NCI-H1048 (cell line): ENCODE measurements at regions not wholly inside any gene's neighbourhood (a gene's known extent, or its start where the extent isn't known, plus 50 kb on each side); places are given as distances from the start of the nearest gene placed in this dataset.

Experiments
- DNase-seq: peaks from one replicate; lab custom pipeline; 2025; lab: John Stamatoyannopoulos, UW

GRCh38 chr10:111887266-111887665 lies 296.3 kb downstream of the GPAM start:
- no peak for DNase-seq

GRCh38 chr10:111890046-111890445 lies 293.5 kb downstream of the GPAM start:
- DNase-seq: no peak

- DNase-seq: no peak
Observed at GRCh38 chr10:111916011-111916410, 267.6 kb downstream of the GPAM start.

DNA sequence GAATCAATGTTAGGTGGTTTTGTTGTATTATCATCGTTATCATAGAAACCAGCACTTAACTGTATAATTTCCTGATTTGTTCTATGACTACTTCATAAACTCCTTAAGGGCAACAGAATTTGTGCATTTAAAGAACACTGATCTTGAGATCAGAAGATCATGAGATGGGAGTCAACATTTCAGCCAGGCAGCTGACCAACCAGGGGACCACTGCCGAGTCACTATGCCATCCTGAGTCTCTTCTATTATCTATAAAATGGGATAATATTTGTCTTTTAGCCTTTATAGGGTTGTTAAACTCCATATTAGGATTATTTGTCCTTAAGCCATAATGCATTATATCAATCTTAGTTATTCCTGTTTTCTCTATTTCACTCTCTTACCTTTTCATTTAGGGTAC lies 261.7 kb downstream of the GPAM start:
- DNase-seq: no peak

DNA sequence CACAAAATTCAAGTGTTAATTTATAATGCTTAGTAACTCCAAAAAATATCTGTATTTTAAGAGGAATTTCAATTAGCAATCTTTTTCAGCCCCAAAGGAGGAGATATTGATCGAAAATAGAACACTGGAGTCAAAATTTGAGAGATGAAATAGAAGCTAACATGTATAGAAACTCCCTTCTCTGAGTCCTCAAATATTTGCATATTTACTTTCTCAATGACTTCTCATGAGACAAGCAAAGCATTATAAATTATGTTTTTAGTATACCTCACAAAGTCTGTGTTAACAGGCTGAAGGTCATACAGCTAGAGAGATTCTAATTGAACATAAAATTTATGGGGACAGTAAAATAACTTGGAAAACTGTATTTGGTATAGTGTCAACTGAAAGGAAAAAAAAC lies 260.5 kb downstream of the GPAM start:
- no peak for DNase-seq

DNA sequence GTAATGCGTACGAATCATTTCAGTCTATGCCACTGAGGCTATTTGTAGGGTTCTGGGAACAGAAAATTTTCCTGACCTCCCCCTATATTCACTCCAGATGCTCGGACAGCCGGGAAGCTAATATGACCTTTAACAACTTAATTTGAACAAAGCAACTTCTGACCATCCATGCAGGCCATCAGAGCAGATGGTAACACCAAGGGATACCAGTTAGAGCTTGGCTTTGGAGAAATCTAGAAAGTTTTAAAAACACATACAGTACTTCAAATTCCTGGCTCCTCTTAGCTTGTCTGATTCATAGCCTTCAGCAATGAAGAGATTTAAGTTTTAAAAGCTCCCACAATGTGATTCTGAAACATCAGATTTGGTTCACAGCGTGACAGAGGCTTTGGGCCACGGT lies 257.3 kb downstream of the GPAM start:
- no peak for DNase-seq

DNA sequence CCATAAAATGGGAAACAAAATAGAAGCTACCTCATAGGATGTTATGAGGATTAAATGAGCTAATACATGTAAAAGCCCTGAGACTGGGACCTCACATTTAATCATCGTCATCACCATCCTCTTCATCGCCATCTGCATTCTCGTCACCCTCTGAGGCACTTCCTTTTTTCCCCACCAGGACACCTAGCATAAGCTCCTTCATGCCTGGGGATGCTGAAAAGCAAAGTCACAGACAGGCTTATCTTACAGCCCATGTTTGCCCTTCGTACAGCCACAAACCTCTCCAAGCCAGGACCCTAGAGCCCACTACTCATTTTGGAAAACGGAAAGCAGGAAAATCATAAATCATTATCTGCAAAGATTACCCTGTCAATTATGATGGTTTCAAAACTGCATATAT lies 249.6 kb downstream of the GPAM start:
- DNase-seq: no peak

DNA sequence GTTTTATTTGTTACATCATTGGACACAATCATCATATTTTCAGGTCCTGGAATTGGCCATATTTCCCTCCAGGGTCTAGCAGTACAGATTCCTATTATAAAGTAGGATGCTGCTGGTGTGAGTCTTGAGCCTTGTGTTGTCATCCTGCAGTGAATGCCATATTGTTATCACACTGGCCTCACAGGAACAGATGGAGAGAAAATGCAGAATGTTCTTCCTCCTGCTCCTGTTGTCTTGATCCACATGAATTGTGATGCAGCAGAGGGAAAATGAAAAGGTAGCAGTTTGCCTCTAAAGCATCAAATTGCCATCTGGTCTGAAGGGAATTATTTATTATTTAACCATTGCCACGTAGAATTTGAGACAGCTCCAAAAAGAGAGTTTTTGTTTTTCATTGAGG lies 248.6 kb downstream of the GPAM start:
- no peak for DNase-seq

- no peak for DNase-seq
Observed at GRCh38 chr10:111936143-111936542, 247.4 kb downstream of the GPAM start.

DNA sequence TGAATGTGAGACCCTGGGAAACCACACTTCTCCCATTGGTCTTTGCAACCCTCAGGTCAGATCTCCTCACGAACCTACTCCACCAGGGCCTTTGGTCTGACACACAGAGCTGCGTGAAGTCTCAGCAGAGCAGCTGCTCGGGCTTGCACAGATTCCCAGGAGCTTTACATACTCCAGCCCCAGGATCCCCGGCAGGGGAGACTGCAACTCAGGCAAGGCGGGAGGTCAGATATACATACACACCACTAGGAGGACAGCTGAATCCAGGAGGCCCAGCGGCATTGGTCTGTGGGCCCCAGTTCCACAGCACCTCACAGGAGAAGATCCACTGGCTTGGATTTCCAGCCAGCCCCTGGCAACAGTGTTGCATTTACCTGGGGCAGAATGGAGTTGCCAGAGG lies 239.2 kb downstream of the GPAM start:
- DNase-seq: no peak

- no peak for DNase-seq
Observed at GRCh38 chr10:111953949-111954348, 229.6 kb downstream of the GPAM start.

- DNase-seq: no peak
Observed at GRCh38 chr10:111954386-111954785, 229.2 kb downstream of the GPAM start.

DNA sequence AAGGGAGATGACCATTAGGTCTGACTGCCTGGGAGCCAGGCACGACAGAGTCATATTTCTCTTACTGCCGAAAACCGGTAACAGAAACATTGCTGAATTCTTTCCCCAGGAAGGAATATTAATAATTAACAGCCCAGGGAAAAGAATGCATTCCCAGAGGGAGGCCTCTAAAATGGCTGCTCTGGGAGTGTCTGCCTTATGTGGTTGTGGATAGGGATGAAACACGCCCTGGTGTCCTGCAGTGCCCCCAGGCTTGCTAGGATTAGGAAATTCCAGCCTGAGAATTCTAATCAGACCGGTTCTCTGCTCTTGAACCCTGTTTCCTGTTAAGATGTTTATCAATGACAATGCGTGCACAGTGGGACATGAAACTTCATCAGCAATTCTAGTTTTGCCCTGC lies 226.7 kb downstream of the GPAM start:
- DNase-seq: no peak

- no peak for DNase-seq
Observed at GRCh38 chr10:111962951-111963350, 220.6 kb downstream of the GPAM start.

DNA sequence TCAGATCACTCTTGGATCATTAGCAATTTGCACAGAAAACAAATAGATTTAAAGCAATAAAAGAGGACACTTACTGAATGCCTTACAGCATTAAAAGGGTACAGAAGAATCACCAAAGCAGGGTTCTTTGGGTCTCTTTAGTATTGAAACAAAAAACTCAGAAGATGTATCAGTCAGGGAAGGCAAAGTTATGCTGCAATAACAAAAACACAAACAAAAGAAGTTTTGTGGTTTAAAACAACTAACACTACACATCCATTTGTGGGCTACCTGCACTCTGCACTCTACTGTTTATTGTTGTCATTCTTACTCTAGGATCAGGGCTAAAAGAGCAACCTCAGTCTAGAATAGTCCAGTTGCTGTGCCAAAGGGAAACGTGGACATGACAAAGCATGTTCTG lies 216.4 kb downstream of the GPAM start:
- no peak for DNase-seq

DNA sequence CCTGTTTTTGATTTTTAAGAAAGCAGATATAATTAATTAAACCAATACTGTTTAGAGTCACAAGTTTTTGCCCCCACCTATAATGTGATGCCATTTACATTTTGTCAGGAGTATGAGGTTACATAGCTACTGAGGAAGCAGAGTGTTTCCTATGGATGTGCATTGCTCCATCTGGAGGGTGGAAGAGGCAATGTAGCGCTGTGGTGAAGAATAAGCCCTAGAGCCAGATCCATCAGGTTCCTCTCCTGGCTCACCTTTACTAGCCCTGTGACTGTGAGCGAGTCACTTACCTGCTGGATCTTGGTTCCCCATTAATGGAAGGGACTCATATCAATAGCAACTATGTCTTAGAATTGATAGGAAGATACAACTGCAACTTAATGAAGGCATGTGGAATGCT lies 216.0 kb downstream of the GPAM start:
- no peak for DNase-seq

DNA sequence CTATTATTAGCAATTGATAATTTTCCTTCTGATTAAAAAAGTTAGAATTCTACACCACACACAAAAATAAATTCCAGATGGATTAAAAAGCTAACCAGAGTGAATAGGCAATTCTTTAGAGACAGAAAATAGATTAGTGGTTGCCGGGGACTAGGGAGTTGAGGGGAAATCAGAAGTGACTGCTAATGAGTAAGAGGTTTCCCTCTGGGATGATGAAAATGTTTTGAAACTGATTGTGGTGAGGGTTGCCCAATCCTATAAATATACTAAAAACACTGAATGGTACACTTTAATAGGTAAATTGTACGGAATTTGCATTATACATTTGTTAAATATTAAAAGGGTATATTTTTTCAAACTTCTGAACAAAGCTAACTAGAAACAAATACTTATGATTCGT lies 214.9 kb downstream of the GPAM start:
- DNase-seq: no peak

DNA sequence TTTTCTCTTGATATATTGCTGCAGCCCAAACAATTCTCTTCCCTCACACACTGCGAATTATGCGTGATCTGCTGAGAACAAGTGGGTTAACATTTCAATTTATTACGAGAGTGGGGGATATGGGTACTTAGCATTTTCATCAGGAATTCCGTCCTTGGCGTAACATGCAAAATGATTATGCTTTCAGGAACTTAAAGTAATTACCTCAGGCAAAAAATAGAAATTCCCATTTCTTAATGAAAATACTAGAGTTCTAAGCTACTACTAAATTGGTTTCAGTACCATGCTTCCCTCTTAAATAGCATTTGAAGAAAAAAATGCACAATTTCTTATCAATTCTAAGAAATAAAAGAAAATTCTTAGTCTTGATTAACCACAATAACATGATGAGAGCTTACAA lies 213.5 kb downstream of the GPAM start:
- DNase-seq: no peak

GRCh38 chr10:111972109-111972508 lies 211.5 kb downstream of the GPAM start:
- DNase-seq: no peak

DNA sequence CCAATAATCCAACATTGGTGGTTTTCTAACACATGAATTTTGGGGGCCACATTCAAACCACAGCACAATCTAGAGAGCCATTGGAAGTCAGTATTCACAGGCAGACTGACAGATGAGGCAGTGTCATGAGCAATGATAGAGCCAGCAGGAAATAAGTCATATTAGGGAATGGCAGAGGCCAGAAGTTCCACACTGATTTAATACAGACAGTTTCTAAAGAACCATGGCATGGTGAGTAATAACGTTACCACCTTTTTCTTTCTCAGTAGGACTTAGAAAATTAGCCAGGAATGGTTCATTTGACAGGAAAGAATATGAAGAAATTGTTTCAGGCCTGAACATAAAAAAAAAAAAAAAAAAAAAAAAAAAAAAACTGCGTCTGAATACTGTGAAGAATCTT lies 210.3 kb downstream of the GPAM start:
- DNase-seq: no peak

DNA sequence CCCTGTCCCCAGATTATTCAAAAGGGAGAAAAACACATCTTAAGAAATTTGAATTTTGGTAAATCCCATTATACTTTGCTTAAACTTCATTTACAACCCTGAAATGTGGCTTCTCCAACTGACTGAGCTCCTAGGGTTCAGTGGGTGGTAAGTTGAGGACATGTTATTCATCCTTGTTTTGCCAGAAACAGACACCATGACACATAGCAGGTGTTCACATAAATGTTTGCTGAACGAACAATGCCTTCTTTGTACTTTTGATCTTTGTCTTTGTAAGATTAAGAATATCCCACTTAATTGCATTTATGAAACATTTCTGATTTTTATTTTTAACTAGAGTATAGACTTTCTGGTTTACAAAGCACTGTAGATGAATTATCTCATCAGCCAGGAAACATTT lies 209.7 kb downstream of the GPAM start:
- DNase-seq: no peak

GRCh38 chr10:111974325-111974724 lies 209.2 kb downstream of the GPAM start:
- DNase-seq: no peak

GRCh38 chr10:111976557-111976956 lies 207.0 kb downstream of the GPAM start:
- DNase-seq: no peak

DNA sequence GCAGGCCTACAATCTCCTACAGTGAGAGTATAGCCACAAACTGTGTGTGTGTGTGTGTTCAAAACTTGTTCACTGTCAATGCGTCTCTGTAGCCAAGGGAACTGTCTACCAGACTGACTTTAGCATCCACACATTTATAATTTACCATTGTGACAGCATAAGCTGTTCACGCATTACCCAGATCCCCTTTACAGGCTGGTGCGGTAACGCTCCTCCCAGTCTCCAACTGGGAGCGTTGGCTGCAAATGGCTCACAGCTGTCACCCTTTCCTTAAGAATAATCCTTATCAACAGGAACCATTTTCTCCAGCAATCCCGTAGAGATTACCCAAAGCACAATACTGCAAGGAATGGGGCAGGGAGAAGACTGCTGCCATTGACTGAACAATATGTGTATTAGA lies 199.5 kb downstream of the GPAM start:
- DNase-seq: no peak

GRCh38 chr10:111986079-111986478 lies 197.5 kb downstream of the GPAM start:
- DNase-seq: no peak
